Keratinocyte (primary cell): ENCODE measurements at regions not wholly inside any gene's neighbourhood (a gene's known extent, or its start where the extent isn't known, plus 50 kb on each side); places are given as distances from the start of the nearest gene placed in this dataset.

Experiments
- DNase-seq: peaks from one replicate; pipeline ENCODE4 v3.0.0-alpha.2; 2011; ENCODE audit warnings: low read depth, missing footprints, low spot score
- FAIRE-seq: peaks from 2 replicates; lab custom pipeline; 2011; peaks lifted over from hg19 to GRCh38; lab: Jason Lieb, UNC
- H2AFZ ChIP-seq: 2 replicates; pipeline ENCODE4 v1.6.0; 2012; ENCODE audit warnings: low read length, control low read depth, inconsistent platforms; ENCODE audit not compliant: control insufficient read depth
- H3K27ac ChIP-seq: 2 replicates; pipeline ENCODE4 v1.5.1; 2011; ENCODE audit warnings: low read length; ENCODE audit not compliant: control insufficient read depth, insufficient read depth
- H3K27me3 ChIP-seq: 3 replicates; pipeline ENCODE4 v1.6.0; 2011; ENCODE audit warnings: low read length; ENCODE audit not compliant: control insufficient read depth, insufficient read depth; ENCODE audit errors: extremely low read depth
- H3K36me3 ChIP-seq, 2 experiments: 2 replicates in 1 of 2; 3 replicates in 1 of 2; pipeline ENCODE4 v1.5.1; 2011; ENCODE audit warnings: low read length in 2 of 2, mild to moderate bottlenecking in 1 of 2; ENCODE audit not compliant: control insufficient read depth in 2 of 2, insufficient read depth in 2 of 2; ENCODE audit errors: extremely low read depth in 1 of 2
- H3K4me1 ChIP-seq: 3 replicates; pipeline ENCODE4 v1.5.1; 2011; ENCODE audit warnings: low read length; ENCODE audit not compliant: control insufficient read depth, insufficient read depth; ENCODE audit errors: extremely low read depth
- H3K4me2 ChIP-seq: 3 replicates; pipeline ENCODE4 v1.6.0; 2011; ENCODE audit warnings: low read depth, low read length; ENCODE audit not compliant: control insufficient read depth, insufficient read depth; ENCODE audit errors: extremely low read depth
- H3K4me3 ChIP-seq, 3 experiments: fragments of 200-600 bp in 1 of 3; sonication (generic) in 1 of 3; 2 replicates in 2 of 3; 3 replicates in 1 of 3; pipeline ENCODE4 v1.5.1; 2011 to 2016; ENCODE audit warnings: low read length in 3 of 3, mild to moderate bottlenecking in 3 of 3, control low read depth in 2 of 3, inconsistent platforms in 1 of 3, low read depth in 1 of 3, mixed read lengths in 1 of 3, mixed run types in 1 of 3, moderate library complexity in 1 of 3; ENCODE audit not compliant: control insufficient read depth in 2 of 3, insufficient read depth in 2 of 3; ENCODE audit errors: extremely low read depth in 1 of 3
- H3K79me2 ChIP-seq: 2 replicates; pipeline ENCODE4 v1.6.0; 2012; ENCODE audit warnings: low read length; ENCODE audit not compliant: control insufficient read depth, insufficient read depth
- H3K9ac ChIP-seq: 3 replicates; pipeline ENCODE4 v1.6.0; 2011; ENCODE audit warnings: low read length; ENCODE audit not compliant: control insufficient read depth, insufficient read depth; ENCODE audit errors: extremely low read depth
- H3K9me1 ChIP-seq: 3 replicates; pipeline ENCODE4 v1.6.0; 2011; ENCODE audit warnings: low read length; ENCODE audit not compliant: control insufficient read depth, insufficient read depth; ENCODE audit errors: extremely low read depth
- H3K9me3 ChIP-seq: 2 replicates; pipeline ENCODE4 v1.5.1; 2012; ENCODE audit warnings: low read depth, low read length; ENCODE audit not compliant: control insufficient read depth
- H4K20me1 ChIP-seq: 3 replicates; pipeline ENCODE4 v1.6.0; 2011; ENCODE audit warnings: low read length; ENCODE audit not compliant: control insufficient read depth, insufficient read depth; ENCODE audit errors: extremely low read depth
- CTCF ChIP-seq, 3 experiments: IDR thresholded peaks in 1 of 3; conservative IDR thresholded peaks in 1 of 3; optimal IDR thresholded peaks in 1 of 3; 2 replicates in 2 of 3; 3 replicates in 1 of 3; pipeline versions ENCODE3 to v1.5.1; 2011; ENCODE audit warnings: low read length in 3 of 3, mild to moderate bottlenecking in 3 of 3, moderate library complexity in 2 of 3, control low read depth in 1 of 3, inconsistent platforms in 1 of 3; ENCODE audit not compliant: insufficient read depth in 2 of 3; ENCODE audit errors: extremely low read depth in 1 of 3
- EZH2 ChIP-seq: IDR thresholded peaks from one replicate; pipeline ENCODE4 v1.6.1; 2012; ENCODE audit warnings: inconsistent platforms, mild to moderate bottlenecking, low read length, moderate library complexity
- dilution Hi-C: fragments of 300-500 bp; cut with MboI; formaldehyde crosslinking; loops from one replicate; pipeline ENCODE4 v1.7.0; 2020; ENCODE audit warnings: low sequenced_read_pairs; ENCODE audit not compliant: extremely low pct_ligation_motif_present

- no peak overlapping the region for H3K4me3 ChIP-seq
- no peaks in the 10 kb centered on the region for H3K4me1 ChIP-seq
- H3K9me3 ChIP-seq: no peaks in the 10 kb centered on the region
- H3K27ac ChIP-seq: no peak overlapping the region
- no peaks in the 10 kb centered on the region for H4K20me1 ChIP-seq
- H3K9ac ChIP-seq: no peak overlapping the region
- no peaks in the 10 kb centered on the region for H3K27me3 ChIP-seq
- H3K36me3 ChIP-seq: no peaks in the 10 kb centered on the region
- H3K4me2 ChIP-seq: no peak overlapping the region
- H3K79me2 ChIP-seq: no peaks in the 10 kb centered on the region
- dilution Hi-C loops: no loop called here
- H2AFZ ChIP-seq: no peak overlapping the region
- no peak for FAIRE-seq
- no peak for TF ChIP-seq CTCF (optimal IDR thresholded peaks at IDR 0.05 in 1 of 3, IDR thresholded peaks at IDR 0.05 in 1 of 3, conservative IDR thresholded peaks at IDR 0.05 in 1 of 3; ENCODE audit: extremely low read depth in 1 of 3, insufficient read depth in 2 of 3, low read length in 3 of 3)
- no peak for TF ChIP-seq EZH2
- DNase-seq: no peak
- H3K9me1 ChIP-seq: no peaks in the 10 kb centered on the region
Observed at GRCh38 chr1:80113168-80114038, 1106.9 kb upstream of the ADGRL4 start.

GRCh38 chr1:80101159-80101558 is 1094.6 kb upstream of the ADGRL4 start:
- dilution Hi-C loops: no loop called here
- Histone ChIP-seq H3K79me2 (no peaks in the 10 kb centered on the region), H3K4me3 (no peak overlapping the region), H3K27me3 (no peaks in the 10 kb centered on the region), H3K9ac (no peak overlapping the region), H2AFZ (no peak overlapping the region), H3K4me1 (no peaks in the 10 kb centered on the region), H3K27ac (no peak overlapping the region), H4K20me1 (no peaks in the 10 kb centered on the region), H3K36me3 (no peaks in the 10 kb centered on the region), H3K9me3 (no peaks in the 10 kb centered on the region), H3K9me1 (no peaks in the 10 kb centered on the region), H3K4me2 (no peak overlapping the region)
- TF ChIP-seq CTCF (optimal IDR thresholded peaks at IDR 0.05 in 1 of 3, IDR thresholded peaks at IDR 0.05 in 1 of 3, conservative IDR thresholded peaks at IDR 0.05 in 1 of 3; ENCODE audit: extremely low read depth in 1 of 3, insufficient read depth in 2 of 3, low read length in 3 of 3) (no peak), EZH2 (no peak)
- FAIRE-seq (no peak), DNase-seq (no peak)
